ENCODE measurements at regions not wholly inside any gene's neighbourhood (a gene's known extent, or its start where the extent isn't known, plus 50 kb on each side); places are given as distances from the start of the nearest gene placed in this dataset.

- TF ChIP-seq CTCF (IDR thresholded peaks at IDR 0.05) (no peak), POLR2A (IDR thresholded peaks at IDR 0.05) (no peak), POLR2AphosphoS5 (IDR thresholded peaks at IDR 0.05) (no peak)
Measured at GRCh38 chr13:85663856-85664255, 135.4 kb downstream of the SLITRK6 start.

All from upper lobe of left lung (tissue), 4 donors.